ENCODE measurements at regions not wholly inside any gene's neighbourhood (a gene's known extent, or its start where the extent isn't known, plus 50 kb on each side); places are given as distances from the start of the nearest gene placed in this dataset.

DNA sequence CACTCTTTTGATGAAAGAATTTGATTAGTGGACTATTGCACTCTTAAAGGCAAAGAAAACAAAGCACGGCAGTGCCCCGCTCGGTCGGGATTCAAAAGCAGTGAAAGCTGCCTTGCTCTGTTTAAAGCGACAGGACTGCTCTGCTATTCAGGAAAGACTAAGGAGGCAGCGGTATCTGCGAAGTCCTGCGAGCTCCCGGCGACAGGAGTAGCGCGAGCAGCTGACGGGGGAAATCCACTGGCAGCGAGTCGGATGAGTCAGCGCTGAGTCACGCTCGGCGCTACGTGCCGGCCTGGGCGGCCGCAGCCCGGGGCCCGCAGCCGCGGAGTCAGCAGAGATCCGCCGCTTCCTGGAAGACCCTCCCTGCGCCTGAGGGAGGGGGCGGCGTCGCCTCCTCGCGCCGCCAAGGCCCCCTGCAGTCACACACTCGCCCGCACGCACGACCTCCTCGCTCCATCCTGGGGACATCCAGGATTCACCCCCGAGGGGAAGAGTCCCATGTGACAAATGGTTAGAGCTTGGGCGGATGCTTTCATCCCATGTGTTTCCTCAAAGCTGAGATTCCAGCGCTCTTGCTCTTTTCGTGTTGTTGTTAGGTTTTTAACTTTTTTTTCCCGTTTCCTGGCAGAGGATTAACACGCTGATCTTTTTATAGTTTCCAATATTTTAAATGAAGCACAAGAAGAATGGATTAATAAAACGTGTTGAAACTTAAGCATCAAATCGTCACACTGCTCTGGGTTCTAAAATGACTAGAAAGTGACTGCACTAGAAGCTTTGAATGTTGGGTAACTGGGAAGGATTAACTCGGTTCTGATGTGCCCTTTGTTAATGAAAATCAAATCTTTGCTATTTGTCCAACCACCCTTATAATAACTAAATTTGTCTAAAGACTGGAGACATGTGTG lies 102.5 kb downstream of the ARRDC3 start:
- TF ChIP-seq RFX5 (IDR thresholded peaks at IDR 0.05; ENCODE audit: borderline replicate concordance, low read depth, low read length) (no peak), BRCA1 (IDR thresholded peaks at IDR 0.05; ENCODE audit: low read depth, low read length) (no peak), TCF12 (IDR thresholded peaks at IDR 0.05; ENCODE audit: low read depth, low read length) (no peak), CHD1 (IDR thresholded peaks at IDR 0.05; ENCODE audit: low read depth, low read length) (no peak)
- TF ChIP-seq, protein P1, sequence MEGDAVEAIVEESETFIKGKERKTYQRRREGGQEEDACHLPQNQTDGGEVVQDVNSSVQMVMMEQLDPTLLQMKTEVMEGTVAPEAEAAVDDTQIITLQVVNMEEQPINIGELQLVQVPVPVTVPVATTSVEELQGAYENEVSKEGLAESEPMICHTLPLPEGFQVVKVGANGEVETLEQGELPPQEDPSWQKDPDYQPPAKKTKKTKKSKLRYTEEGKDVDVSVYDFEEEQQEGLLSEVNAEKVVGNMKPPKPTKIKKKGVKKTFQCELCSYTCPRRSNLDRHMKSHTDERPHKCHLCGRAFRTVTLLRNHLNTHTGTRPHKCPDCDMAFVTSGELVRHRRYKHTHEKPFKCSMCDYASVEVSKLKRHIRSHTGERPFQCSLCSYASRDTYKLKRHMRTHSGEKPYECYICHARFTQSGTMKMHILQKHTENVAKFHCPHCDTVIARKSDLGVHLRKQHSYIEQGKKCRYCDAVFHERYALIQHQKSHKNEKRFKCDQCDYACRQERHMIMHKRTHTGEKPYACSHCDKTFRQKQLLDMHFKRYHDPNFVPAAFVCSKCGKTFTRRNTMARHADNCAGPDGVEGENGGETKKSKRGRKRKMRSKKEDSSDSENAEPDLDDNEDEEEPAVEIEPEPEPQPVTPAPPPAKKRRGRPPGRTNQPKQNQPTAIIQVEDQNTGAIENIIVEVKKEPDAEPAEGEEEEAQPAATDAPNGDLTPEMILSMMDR (IDR thresholded peaks at IDR 0.05; ENCODE audit: control extremely low read depth in 1 of 3, insufficient read depth in 1 of 3, low read depth in 1 of 3, low read length in 3 of 3), result no peak

Measured in H1 (cell line).